Glomerular endothelial cell (primary cell): ENCODE measurements at regions not wholly inside any gene's neighbourhood (a gene's known extent, or its start where the extent isn't known, plus 50 kb on each side); places are given as distances from the start of the nearest gene placed in this dataset.

ENCODE experiments used
- DNase-seq: peaks from one replicate; pipeline ENCODE4 v3.0.0-alpha.2; 2011; ENCODE audit warnings: low read depth, low spot score; ENCODE audit errors: extremely low read depth

DNA sequence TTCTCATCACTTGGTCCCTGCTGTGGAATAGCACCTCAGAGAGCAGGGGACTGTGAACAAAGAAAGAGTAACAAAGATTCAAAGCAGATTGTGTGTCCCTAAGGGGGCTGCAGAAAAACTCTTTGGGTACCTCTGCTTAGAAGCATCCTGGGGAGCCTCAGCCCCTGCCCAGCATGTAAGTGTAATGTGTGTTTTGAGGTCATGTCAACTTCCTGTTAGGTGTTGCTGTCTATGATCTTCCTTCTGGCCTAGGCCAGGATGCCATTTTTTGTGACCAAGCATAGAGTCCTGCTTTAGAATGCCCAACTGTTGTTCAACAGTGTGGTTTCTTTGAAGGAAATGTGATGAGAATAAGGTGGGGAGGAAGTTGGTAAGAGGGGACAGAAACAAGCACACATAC lies 77.1 kb upstream of the BCL6 start:
- DNase-seq, result no peak

DNA sequence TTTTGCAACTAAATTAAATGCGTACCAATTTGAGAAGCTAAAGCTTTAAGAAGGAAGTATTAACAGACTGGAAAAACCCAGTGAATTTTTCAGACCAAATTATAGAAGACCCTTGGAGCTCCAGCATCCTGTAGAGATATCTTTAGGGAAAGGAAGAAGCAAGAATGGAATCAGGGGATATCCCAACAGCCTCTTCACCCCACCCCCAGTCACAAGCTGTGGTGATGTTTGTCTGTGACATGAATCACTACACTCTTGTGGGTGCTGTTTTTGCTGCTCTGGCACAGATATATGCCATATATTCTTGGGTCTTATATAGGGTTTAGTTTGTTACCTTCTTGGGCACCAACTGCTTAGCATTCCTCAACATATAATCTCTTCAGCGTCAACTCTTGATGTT lies 78.5 kb upstream of the BCL6 start:
- no peak for DNase-seq

DNA sequence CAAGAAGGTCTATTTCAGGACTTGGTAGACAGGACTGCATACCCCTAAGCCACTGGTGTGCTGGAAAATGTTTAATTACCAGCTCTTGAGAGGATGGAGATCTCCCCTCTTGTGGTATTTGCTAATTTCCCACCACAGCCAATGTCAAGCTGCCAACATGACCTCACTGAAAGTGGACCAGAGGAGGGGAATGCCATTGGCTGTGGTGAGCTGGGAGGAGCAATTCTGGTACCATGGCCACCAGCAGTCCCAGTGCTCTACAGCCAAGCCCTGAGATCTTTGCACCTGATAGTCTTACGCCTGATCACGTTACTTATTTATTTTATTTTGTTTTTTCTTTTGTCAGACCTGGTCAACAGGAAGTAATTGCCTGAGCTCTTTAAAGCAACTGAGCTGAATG lies 82.5 kb upstream of the BCL6 start:
- DNase-seq, result no peak

DNA sequence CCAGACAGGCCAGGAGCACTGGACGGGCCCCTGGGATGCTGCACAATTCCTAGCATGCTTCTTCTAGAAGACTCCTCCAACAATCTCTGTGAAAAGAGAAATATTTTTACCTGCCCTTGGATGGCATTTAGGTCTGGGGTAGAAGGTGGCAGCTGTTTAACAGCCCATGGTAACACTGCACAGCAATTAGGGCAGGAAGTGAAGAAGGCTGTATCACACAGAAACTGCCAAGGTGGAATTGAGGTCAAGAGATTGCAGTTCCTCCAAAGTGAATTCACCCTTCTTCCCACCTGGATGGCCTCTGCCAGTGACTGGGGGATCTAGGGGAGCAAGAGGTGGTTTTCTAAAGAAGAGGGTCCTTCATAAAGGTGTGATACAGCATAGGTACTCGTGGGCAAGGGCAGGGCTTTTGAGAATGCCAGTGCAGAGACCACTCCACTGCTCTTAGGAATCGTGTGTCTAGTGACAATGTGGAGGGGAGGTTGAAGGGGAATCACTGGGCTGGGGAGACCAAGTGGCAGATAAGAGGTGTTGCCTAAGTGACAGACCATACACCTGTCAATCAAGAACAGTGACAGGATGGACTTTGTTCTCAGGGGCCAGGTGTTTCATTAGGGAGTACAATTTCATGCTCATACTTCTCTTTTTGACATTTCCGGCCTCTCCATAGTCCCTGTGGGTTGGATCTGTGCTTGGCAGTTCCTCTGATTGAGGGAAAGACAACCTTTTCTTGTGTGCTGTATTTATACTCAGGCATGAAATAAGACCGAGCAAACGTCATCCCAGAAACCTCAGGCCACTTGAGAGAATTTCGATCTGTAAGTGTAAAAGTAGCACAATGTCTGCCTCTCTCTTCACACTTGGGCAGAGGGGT lies 83.5 kb upstream of the BCL6 start:
- no peak for DNase-seq

DNA sequence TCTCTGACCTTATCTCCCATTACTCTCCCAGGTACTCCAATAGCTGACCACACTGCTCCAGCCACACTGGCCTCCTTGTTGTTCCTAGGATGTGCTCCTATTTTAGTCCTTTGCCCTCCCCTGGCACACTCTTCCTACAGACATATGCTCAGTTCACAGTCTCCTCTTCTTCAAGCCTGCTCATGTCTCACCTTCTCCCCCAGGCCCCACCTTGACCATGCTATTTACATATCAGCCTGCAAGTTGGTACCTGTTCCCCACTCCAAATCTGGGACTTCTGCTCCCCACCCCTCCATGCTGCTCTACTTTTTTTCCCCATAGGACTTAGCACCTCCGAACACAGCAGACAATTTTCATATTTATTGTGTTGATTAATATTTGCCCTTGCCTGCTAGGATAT lies 84.9 kb upstream of the BCL6 start:
- DNase-seq, result no peak

DNA sequence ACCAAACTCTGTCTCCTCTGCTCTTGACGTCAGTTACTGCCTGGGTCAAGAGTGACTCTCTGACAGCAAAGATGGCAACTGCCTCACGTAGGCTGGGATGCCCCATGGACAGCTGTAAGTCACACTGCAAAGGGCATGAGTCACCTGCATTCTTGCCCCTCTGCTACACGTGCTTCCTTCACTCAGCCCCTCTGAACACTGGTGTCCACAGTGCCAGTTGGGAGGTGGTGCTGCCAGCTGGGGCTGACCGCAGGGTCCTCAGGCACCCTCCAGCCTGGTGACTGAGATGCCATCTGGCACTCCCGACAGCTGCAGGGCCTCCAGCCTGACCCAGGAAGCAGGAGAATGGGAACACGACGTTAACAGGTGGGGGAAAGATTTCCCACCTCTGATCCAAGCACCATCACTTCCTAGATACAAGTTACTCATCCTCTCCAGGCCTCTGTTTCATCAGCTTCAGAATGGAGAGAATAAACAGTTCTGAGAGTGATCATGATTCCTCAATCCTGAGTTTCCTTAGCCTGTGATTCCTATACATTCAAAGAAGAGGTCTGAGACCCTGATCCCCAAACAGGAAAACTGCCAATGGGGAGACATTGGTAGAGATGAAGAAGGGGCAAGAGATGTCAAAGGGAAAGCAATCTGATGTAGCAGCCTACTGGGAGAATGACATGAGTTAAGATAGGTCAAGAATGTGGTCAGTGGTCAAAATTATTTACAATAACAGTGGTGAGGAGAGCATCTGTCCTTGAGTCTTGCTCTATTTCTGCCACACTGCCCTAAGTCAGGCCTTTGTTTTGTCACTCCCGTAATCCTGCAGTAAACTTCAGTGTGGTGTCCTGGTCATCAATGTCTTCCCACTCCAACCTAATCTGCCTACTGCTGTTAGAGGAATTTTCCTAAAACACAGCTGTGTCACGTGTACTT lies 86.1 kb upstream of the BCL6 start:
- DNase-seq, result no peak

DNA sequence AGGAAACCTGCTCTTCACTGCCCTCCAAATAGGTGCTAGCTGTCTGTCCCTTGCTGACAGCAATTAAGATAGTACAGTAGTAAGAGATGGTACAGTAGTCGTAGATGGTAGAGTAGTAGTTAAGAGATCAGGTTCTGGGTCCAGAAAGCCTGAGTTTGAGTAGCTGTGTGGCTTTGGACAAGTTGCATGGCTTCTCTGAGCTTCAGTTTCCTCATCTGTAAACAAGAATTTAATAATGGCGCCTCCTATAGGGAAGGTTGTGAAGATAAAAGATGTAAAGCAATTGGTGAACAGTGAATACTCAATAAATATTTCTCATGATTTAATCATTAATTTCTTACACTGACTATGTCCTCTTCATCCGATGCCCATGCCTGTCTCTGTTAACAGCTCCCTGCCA lies 86.9 kb upstream of the BCL6 start:
- no peak for DNase-seq

DNA sequence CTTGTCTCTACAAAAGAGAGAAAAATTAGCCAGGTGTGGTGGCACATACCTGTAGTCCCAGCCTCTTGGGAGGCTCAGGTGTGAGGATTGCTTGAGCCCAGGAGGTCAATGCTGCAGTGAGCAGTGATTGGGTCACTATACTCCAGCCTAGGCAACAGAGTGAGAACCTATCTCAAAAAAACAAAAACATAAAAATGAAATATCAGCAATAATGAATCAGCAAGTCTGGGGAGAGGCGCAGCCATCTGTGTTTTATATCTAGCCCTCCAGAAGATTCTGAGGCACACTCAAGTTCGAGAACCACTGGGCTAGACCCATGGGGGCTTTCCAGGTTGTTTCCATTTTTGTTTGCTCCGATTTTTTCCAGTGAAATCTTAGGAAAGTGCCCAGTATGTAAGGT lies 88.1 kb upstream of the BCL6 start:
- no peak for DNase-seq

DNA sequence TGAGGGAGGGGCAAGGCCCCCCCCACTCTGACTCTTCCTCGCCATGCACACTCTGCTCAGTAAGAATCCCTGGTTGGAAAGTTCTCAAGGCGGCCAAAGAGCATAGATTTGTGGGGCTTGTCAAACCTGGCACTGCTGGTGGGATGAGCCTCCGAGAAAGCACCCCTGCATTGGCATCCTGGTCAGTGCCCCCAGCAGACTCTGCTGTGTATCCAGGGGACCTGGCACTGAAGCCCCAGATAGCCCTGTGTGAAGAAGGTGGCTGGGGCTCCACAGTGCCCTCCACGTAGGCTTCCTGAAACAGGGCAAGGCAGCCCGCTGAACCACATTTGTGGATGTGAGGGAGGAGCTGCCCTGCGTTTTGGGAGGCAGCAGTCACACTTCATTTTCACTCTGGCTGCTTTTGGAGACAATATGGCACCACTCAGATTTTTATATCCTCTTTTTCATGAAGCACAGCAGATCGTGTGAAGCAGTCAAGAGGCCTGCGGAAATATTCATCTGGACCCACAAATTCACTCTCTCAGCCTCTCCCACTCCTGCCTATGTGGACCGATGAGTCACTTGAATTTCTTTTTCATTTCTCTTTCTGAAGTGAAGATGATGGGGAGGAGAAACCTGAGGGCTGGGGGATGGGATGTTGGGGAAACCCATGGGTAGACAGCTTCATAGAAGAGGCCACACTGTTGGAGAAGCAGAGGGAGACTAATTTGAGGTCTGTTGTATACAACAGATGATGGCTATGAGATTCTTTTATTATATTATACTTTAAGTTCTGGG lies 88.7 kb upstream of the BCL6 start:
- no peak for DNase-seq

DNA sequence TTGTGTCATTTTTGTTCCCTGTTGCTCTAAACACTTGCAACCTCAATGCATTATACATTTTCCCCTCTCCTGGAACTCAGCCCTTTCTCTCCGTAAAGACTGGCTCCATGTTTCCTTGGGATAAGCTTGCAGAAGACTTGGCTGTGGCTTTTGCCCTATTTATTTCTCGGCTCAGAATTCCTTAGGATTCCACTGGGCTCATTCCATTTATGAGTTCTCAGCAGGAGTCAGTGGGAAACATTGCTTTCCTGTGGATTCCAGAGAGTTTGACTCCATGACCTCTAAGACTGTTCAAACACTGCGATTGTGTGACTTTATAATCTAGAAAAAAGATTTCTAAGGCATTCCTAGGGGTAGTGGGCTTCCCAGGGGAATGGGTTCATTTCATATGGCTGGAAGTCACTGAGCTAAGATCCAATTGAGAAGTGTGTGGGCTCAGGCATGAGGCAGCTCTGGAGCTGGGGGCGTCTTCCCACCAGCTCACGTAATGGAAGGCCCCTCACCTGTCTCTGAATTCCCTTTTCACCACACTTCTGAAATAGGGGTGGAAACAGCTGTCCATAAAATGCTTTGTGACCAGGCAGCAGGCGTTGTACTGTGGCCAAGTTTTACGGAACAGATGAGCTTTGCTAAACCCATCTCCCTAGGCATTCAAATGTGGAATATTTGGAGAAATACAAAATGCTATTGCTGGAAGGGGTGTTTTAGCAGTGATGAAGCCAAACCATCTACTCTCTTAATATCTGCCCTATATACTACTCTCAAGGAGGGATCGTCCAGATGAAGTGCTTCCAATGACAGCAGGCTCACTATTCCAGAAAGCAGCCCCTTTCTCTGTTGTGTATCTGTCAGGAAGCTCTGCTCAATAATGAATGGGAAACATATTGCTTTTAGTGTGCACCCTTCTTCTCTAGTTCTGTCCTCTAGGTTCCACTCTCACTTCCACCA lies 91.8 kb upstream of the BCL6 start:
- no peak for DNase-seq

DNA sequence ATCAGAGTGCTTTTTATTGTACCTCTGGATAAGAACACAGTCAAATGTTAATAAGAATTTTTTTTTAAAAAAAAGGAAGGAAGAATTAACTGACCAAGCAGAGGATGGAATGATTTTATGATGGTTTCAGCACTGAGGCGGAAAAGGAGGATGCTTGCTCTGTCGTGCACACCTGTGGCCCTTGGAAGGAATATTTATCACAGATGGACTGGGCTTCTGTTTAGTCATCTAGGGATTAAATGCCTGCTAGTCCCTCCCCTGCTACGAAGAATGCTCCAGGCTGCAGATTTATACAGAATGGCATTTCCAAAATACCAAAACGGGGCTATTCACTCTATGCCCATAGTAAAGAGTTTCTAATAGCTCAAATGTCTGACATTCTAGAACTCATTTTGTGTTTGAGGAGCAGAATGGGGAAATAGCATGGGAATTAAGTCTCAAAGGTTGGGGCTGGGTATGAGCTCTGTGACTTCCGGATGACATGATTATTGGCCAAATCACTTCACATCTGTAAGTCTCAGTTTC lies 92.8 kb upstream of the BCL6 start:
- no peak for DNase-seq

DNA sequence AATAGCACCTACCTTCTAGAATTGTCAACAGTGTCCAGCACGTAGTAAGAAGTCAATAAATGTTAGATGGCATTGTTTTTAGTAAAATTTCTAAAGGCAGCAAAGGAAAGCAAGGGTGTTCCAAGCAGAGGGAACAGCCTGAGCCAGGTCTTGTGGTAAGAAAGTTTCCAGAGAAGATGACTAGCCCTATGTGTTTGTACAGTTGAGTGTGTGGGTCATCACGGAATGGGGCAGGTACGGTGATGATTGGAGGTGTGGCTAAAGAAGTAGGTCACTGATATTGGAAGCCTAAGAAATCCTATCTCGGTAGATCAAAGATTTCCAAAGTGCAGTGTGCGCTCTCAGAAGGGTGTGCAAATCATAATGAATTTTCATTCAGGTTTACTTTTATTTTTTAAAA lies 94.2 kb upstream of the BCL6 start:
- DNase-seq, result no peak

DNA sequence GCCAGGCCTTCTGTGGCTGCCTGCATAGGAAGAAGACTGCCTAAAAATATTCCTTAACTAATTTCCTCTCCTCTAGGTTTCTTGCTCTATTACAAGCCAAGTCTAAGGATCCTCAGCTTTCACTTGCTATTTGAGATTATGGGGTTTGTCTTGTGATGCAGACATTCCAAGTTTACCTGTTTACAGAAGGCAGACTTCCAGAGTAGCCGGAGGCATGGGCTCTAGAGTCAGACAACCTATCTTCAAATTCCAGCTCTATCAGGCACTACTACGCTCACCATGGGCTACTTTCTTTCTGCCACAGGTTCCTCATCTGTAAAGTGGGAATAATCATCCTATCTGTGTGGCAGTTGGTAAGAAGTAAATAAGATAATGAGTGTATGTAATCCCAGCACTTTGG lies 95.6 kb upstream of the BCL6 start:
- DNase-seq, result no peak

DNA sequence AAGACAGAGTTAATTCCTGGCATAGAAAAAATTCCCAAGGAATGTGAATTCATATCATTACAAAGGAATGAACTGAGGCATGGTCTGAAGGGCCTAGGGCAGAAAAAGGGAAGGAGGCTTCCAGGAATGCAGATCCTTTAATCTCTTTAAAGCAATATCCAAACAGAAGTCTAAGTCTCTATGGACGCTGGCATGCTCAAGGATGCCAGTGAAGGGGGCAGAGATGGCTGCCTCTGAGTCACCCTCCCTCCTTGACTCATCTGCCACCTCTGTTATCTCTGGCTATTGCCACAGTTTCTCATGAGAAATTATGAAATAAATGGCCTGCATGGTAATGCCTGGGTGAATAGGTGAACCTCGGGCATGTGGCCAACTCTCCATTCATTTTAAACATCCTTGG lies 96.3 kb upstream of the BCL6 start:
- DNase-seq, result no peak

DNA sequence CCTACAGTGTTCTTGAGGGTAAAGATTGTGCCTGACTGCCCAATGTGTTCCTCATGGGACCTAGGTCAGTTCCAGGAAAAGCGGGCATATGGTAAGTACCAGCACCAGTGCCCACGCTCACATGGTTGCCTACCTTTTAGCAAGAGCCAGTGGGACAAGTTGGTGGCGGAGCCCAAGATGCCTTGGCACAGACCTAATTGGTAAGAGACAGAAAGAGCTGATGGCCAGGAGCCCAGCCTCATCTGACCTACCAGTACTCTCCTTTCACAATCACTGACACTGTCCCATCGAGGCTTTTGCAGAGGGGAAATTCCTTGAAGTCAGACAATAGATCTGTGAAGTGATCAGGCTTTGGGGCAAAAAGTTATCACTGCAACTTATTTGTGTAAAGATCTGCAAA lies 98.4 kb upstream of the BCL6 start:
- no peak for DNase-seq

DNA sequence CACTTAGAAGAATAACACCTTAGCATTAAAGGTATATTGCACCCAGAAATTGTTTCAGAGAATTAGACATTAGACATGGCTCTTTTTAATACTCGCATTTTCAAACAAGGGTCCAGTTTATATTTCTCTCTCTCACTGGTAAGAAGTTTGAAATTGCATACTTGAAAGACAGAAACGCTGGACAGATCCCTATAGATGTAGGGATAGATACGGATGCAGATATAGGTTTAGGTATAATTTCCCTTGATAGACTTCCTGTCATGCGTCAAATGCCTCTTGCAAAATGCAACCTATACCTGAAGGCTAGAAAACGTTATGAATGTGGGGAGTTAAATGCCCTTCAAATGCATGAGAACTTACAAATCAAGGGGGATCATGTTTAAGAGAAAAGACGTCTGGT lies 99.4 kb upstream of the BCL6 start:
- no peak for DNase-seq

DNA sequence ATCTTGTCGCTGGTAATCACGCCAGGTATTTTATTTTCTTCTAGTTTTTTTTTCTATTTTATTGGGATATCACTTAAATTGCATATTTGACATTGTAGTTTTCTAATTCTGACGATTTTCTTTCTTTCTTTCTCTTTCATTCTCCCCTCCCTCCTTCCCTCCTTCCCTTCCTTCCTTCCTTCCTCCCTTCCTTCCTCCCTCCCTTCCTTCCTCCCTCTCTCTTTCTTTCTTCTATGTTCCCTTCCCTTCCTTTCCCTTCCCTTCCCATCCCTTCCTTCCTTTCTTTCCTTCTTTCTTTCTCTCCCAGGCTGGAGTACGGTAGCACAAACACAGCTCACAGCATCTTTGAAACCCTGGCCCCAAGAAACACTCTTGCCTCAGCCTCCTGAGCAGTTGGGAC lies 100.6 kb upstream of the BCL6 start:
- no peak for DNase-seq

DNA sequence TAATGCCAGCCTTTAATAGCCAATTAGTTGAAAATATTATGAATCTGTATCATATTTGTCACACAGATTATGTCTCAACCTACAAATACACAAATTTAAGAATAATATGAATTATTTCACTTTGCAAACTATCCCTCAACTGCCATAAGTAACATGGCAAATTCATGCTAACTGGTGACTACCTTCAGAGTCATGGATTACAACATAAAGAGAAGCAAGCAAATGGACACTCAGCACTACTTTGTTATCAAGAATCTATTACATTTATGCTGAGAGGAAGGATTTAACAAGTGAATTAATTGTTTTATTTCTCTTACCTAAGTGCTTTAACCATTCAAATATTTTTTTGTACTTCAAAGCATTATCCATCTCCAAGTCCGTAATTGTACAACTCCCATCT lies 103.1 kb upstream of the BCL6 start:
- DNase-seq, result no peak

DNA sequence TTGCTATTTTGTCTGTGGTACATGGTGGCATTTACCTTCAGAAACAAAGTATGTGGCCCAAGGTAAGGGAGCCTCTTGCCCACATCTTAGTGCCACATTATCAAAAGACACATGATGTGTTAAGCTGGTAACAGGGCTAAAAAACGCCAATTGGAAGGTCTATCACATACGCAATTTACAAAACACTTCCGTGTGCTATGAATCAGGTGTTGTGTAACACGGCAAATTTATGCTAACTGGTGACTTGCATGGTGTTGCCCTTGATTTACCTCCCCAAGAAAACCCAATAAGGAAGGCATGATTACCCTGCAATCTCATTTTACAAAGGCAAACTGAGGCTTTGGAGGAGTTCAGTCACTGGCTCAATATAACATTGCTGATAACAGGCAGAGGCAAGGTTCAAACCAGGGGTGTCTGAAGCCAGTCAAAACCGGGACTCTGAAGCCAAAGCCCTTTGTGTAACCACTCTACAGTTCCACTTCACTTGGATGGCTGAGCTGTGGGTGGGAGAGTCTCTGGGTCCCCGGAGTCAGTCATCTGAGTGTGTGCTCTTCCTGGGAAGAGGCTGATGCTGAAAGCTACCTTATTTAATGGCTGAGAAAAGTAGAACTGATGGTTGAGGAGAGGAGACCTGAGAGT lies 103.9 kb upstream of the BCL6 start:
- no peak for DNase-seq
